MM.1S (cell line): ENCODE measurements at regions not wholly inside any gene's neighbourhood (a gene's known extent, or its start where the extent isn't known, plus 50 kb on each side); places are given as distances from the start of the nearest gene placed in this dataset.
"Not testable (repeated sequence)": the region's sequence is repeated elsewhere in the genome, so short reads cannot be mapped to it uniquely, and the experiment has no call there.

Experiments used
- CTCF ChIP-seq: fragments of 300-600 bp; sonication (generic); IDR thresholded peaks from 2 replicates; pipeline ENCODE4 v1.5.1; 2016; ENCODE audit warnings: antibody characterized with exemption, low read length, mixed read lengths
- EZH2 ChIP-seq: fragments of 300-600 bp; sonication (generic); optimal IDR thresholded peaks from 2 replicates; pipeline ENCODE3; 2017; ENCODE audit warnings: low read depth, mild to moderate bottlenecking, antibody characterized with exemption, low read length, mixed read lengths

- TF ChIP-seq CTCF, EZH2: not testable (repeated sequence)
Measured at GRCh38 chr9:138203304-138203703, 325.7 kb downstream of the CACNA1B start.
